Hepatocyte (in vitro differentiated cells): ENCODE measurements at regions not wholly inside any gene's neighbourhood (a gene's known extent, or its start where the extent isn't known, plus 50 kb on each side); places are given as distances from the start of the nearest gene placed in this dataset.

Experiments used
- EZH2 ChIP-seq: fragments of 200-600 bp; sonication (generic); IDR thresholded peaks from 2 replicates; pipeline ENCODE4 v1.6.1; 2016; ENCODE audit warnings: antibody characterized with exemption, mild to moderate bottlenecking, borderline replicate concordance
- TF ChIP-seq, protein P1 (sequence below): fragments of 200-600 bp; sonication (generic); IDR thresholded peaks from 2 replicates; pipeline ENCODE4 v1.5.1; 2016; ENCODE audit warnings: antibody characterized with exemption, mild to moderate bottlenecking; ENCODE audit not compliant: poor library complexity

DNA sequence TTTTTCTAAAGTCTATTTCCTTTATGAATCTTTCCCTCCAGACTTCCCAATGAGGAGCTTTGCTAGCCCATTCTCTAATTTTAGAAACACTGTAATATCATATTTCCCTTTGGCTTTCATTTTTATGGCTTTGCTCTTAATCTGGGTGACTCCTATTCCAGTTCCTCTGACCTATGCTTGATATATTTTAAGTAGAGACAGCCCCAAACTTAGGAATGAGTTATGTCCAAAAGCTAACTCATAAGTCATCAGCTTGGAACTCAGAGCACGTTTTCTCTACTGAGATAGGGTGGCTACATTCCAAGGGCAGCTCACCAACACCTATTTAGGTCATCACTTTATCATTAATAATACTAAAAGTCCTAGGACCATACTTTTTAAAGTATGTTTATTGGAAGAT is 77.8 kb downstream of the OR13H1 start:
- TF ChIP-seq, protein P1, sequence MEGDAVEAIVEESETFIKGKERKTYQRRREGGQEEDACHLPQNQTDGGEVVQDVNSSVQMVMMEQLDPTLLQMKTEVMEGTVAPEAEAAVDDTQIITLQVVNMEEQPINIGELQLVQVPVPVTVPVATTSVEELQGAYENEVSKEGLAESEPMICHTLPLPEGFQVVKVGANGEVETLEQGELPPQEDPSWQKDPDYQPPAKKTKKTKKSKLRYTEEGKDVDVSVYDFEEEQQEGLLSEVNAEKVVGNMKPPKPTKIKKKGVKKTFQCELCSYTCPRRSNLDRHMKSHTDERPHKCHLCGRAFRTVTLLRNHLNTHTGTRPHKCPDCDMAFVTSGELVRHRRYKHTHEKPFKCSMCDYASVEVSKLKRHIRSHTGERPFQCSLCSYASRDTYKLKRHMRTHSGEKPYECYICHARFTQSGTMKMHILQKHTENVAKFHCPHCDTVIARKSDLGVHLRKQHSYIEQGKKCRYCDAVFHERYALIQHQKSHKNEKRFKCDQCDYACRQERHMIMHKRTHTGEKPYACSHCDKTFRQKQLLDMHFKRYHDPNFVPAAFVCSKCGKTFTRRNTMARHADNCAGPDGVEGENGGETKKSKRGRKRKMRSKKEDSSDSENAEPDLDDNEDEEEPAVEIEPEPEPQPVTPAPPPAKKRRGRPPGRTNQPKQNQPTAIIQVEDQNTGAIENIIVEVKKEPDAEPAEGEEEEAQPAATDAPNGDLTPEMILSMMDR = no peak
- no peak for TF ChIP-seq EZH2
